GM12874 (cell line): ENCODE measurements at regions not wholly inside any gene's neighbourhood (a gene's known extent, or its start where the extent isn't known, plus 50 kb on each side); places are given as distances from the start of the nearest gene placed in this dataset.

Source experiments
- TF ChIP-seq, protein P1 (sequence below): IDR thresholded peaks from 2 replicates; pipeline ENCODE4 v1.5.1; 2011; ENCODE audit warnings: low read depth, mild to moderate bottlenecking, control low read depth, low read length, moderate library complexity; ENCODE audit not compliant: insufficient read depth

DNA sequence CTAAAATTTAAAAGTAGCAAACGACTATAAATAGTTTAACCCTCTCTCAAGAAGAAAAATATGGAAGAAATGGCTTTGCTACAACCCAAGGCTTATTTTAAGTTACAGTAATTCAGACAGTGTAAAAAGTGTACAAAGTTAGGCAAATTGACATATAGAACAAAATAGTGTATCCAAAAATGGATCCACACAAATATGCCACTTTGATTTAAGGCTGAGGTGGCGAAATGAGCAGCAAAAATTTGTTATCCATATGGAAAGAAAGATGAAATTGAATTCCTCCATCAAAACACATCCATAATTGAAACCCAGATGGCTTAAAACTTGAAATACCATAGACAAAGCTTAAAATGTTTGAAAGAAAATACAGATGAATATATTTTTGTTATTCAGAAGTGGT, 540.8 kb downstream of the BRINP3 start:
- TF ChIP-seq, protein P1, sequence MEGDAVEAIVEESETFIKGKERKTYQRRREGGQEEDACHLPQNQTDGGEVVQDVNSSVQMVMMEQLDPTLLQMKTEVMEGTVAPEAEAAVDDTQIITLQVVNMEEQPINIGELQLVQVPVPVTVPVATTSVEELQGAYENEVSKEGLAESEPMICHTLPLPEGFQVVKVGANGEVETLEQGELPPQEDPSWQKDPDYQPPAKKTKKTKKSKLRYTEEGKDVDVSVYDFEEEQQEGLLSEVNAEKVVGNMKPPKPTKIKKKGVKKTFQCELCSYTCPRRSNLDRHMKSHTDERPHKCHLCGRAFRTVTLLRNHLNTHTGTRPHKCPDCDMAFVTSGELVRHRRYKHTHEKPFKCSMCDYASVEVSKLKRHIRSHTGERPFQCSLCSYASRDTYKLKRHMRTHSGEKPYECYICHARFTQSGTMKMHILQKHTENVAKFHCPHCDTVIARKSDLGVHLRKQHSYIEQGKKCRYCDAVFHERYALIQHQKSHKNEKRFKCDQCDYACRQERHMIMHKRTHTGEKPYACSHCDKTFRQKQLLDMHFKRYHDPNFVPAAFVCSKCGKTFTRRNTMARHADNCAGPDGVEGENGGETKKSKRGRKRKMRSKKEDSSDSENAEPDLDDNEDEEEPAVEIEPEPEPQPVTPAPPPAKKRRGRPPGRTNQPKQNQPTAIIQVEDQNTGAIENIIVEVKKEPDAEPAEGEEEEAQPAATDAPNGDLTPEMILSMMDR, result no peak

DNA sequence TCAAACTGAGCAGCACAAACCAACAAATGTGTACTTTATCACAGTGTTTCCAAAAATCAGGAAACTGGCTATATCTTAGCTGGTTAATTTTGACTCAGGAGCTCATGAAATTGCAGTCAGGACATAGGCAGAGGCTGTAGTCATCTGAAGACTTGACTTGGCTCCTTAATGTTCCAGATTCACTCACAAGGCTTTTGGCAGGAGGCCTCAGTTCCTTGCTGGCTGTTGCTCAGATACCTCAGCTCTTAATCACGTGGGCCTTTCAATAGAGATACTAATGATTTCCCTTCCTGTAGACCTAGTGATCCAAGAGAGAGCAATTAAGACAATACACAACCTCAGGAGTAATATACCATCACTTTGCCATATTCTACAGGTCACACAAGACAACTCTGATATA, 537.7 kb downstream of the BRINP3 start:
- TF ChIP-seq, protein P1, result no peak

DNA sequence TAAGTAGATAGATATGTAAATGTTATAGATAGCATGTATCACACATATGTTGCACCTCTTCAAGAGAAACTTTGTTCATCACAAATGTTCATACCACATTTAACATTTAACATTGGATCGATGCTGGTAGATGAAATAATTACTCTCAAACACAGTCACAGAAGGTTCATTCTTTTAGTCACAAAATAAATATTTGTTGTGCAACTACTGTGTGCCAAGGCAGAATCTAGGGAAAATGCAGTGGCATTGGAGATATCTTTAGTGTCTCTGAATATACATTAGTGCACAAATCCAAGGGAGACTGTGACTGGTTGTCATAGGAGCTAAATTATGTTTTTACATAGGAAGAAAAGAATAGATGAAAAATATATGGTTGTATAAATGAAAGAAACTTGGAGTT, 535.7 kb downstream of the BRINP3 start:
- TF ChIP-seq, protein P1, result no peak

DNA sequence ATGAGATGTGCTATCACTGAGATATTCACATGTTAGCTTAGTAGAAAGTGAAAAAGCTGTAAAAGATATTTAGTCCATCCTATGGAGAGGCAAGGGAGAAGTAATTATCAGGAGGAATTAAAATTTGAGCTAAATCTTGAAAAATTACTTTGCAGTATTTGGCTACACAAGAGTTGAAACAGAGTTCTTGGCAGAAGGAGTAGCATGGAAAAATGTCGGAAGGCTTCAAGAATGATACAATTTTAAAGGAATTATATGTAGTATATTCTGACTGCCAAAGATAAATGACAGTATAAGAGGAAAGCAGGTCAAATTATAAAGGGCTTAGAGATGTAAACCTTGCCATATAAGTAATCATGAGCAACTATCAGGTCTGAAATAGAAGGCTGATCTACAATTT, 518.9 kb downstream of the BRINP3 start:
- TF ChIP-seq, protein P1, result no peak

DNA sequence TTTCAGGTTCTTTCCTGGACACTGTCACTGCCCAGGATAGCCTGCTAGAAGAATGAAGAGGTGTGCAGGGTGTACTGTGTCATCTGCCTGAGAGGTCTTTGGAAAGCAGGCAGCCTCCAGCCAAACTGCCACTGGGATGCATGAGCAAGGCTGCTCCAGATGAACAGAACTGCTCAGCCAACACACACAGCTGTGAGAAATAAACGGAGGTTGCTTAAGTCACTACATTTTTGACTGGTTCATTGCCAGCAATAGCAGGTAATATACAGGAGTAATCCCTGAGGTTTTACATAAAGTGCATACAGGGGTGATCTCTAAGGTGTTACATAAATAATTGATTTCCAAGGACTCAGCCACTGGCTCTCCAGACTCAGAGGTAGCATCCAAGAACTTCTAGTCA, 516.9 kb downstream of the BRINP3 start:
- TF ChIP-seq, protein P1, result no peak

DNA sequence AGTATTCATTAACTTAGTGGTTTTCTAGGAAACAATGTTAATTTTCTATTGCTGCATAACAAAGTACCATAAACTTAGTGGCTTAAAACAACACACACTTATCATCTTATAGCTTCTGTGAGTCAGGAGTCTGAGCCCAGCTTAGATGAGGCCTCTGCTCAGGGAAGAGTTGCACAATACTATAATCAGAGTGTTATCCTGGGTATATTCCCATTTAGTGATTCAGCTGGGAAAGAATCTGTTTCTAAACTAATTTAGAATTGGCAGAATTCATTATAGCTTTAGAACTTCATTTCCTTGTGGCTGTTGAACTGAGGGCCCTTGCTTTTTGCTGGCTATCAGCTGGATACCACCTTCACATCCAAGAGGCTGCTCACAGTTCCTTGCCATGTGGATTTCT, 515.5 kb downstream of the BRINP3 start:
- TF ChIP-seq, protein P1, result no peak

DNA sequence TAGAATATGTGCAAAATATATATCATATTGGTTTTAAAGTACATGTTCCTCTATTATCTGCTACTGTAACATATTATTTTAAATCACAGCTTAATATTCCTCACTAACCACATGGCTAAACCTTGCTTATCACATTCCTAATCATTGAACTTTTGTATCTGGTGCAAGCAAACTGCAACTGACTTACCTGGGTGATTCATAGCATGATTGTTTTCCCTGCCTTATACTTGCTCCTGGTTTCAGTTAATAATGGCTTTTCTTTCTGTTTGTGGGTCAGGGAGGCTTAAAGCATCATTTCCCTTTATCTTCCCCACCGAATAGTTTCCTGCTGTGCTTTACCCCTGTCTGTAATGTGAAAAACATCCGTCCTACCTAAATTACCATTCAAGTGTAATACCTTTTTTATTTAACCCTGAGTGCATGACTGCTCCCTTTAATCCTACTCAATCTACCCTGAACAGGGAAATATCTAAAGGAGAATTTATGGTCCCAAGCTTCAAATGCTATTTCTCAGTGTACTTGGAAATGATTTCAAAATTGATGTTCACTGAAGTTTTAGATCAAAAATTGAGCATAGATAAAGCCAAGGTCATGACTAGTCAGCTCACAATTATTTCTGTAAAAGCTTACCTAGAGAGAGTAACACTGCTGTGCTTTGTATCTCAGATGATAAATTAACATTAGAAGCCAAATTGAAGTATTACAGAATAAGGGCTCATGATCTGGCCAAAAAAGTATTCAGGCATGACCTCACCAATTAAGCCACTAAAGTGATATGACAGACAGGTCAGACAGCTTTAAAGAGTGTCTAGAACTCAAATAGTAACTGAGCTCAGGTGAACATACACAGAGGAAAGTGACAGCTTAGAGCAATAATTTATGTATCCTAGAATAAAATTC, 507.1 kb downstream of the BRINP3 start:
- TF ChIP-seq, protein P1, result no peak
